ENCODE measurements at regions not wholly inside any gene's neighbourhood (a gene's known extent, or its start where the extent isn't known, plus 50 kb on each side); places are given as distances from the start of the nearest gene placed in this dataset.

DNA sequence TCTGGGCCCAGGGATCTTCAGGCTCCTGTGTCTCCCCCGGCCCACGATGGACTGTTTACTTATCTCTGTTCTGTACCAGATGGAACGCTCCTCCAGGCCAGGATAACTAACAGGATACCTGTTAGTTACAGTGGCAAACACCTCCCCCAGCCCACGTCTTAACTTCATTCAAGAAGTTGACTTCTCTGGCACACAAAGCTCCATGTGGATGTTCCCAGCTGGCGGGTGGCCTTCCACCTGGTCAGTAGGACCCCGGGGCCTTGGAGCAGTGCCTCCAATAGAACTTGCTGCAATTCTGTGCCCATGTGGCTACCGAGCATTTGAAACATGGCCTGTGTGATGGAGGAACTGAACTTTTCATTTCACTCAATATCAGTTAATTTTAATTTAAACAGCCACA is 165.1 kb upstream of the GLI2 start:
- no peak for TF ChIP-seq EZH2 (IDR thresholded peaks at IDR 0.05; ENCODE audit: low read depth, low read length, severe bottlenecking)
- TF ChIP-seq POU5F1 (IDR thresholded peaks at IDR 0.05; ENCODE audit: low read depth, low read length), result no peak
